Mammary epithelial cell (primary cell): ENCODE measurements at regions not wholly inside any gene's neighbourhood (a gene's known extent, or its start where the extent isn't known, plus 50 kb on each side); places are given as distances from the start of the nearest gene placed in this dataset.

Experiments
- CTCF ChIP-seq, 2 donors: IDR thresholded peaks in 1 of 2; conservative IDR thresholded peaks in 1 of 2; 2 replicates each; pipeline ENCODE4 v1.5.1; 2011 to 2012; ENCODE audit warnings: inconsistent platforms in 2 of 2, low read length in 2 of 2, mild to moderate bottlenecking in 2 of 2, control low read depth in 1 of 2, low read depth in 1 of 2; ENCODE audit not compliant: insufficient read depth in 1 of 2; ENCODE audit errors: extremely low read depth in 1 of 2
- EZH2 ChIP-seq: IDR thresholded peaks from 2 replicates; pipeline ENCODE4 v1.6.1; 2012; ENCODE audit warnings: low read length, inconsistent platforms, borderline replicate concordance

DNA sequence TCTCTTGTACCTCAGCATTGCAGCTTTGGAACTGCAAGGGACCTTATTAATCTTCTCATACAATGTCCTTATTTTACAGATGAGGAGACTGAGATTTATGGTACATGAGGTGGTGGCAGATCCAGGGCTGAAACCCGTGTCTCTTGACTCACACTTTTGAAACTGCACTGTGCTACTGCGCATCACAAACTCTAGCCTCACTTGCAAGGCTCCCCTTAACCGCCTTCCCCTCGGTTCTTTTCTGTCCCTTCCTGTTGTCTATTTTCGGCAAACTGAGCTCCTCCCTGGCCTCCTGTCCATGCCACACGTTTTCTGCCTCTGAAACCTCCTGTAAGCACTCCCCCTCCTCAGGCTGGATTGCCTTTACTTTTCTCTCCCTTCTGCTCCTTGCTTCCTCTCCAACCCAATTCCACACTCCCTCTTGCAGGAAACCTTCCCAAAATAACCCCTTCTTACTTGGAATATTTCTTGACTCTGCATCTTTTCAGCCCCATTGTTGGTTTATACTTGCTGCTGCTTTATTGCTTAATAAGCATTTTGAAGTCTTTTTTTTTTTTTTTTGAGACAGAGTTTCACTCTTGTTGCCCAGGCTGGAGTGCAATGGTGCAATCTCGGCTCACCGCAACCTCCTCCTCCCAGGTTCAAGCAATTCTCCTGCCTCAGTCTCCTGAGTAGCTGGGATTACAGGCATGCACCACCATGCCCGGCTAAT lies 72.4 kb upstream of the CISTR start:
- TF ChIP-seq CTCF (conservative IDR thresholded peaks at IDR 0.05 in 1 of 2, IDR thresholded peaks at IDR 0.05 in 1 of 2; ENCODE audit: extremely low read depth in 1 of 2, insufficient read depth in 1 of 2, low read depth in 1 of 2, low read length in 2 of 2): no peak
- TF ChIP-seq EZH2: no peak
